Stimulated activated CD4-positive, alpha-beta T cell treated with anti-CD3 and anti-CD28 coated beads, Interleukin-1b, Interleukin-23, amount 100 ng/mL, for 1 hour (primary cell): ENCODE measurements at regions not wholly inside any gene's neighbourhood (a gene's known extent, or its start where the extent isn't known, plus 50 kb on each side); places are given as distances from the start of the nearest gene placed in this dataset.

Experiments
- DNase-seq, 2 donors: peaks; one replicate each; pipeline ENCODE4 v3.0.0-alpha.2; 2020; ENCODE audit warnings: low read depth in 2 of 2

DNA sequence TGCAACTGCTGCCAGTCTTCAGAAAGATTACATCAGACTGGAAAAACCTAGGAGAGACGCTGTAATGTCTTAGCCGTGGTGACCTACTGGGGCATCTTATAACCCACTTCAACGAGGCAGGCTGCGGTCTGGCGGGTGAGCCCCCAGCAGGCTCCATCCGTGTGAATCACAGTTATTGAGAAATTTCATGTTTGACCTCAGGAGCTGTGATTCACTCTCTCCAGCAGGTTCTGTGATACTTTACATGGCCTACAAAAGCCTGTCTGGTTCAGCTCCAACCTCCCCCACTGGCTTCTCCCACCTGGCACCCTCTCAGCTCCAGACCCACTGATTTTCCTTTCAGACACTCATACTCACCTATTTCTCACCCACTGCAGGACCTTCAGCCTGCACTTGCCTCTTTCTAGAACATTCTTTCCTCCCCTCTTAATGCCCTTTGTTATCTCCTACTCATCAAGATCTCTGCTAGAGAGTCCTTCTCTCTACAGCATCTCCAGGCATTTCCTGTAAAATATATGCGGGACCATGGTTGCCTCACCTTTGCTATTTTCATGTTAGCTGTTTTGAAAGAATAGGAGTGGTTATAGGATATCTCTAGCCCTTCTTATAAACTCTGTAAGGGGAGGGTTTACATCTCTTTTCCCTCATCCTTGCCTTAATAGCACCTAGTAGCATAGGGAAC is 227.9 kb downstream of the MAF start:
- DNase-seq, result no peak

DNA sequence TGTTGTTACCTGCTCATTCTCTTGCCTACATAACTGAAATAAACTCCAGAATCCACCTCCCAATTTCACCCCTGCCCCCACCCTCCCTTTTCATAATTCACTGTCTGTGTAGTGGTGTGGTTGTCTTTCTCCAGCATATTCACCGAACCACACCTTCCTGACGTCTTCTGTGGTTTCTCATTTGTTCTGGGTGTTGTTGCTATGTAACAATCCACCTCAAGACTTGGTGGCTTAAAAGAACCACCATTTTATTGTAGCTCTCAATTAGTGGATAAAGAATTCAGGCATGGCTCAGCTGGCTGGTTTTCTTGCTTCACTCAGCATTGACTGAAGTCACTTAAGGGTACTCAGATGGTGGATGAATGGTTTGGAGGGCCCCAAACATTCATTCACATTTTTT is 229.8 kb downstream of the MAF start:
- DNase-seq, result no peak

DNA sequence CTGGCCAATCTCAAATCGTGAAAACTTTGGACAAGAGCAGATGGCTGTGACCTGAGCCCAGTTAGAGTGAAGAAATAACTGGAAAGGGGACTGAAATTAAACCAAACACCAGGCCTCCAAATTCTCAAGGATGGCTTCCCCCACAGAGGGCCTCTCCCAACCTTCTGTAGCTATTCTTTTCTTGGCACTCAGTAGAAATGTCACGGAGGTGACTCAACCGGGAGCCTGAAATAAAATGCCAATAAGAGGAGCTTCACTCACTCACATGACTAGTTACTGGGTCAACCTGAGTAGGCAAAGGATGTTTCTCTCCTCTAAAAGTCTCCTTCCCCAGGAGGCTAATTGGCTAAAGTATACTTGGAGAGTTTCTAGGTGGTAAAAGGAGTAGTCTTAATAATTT is 230.7 kb downstream of the MAF start:
- no peak for DNase-seq

DNA sequence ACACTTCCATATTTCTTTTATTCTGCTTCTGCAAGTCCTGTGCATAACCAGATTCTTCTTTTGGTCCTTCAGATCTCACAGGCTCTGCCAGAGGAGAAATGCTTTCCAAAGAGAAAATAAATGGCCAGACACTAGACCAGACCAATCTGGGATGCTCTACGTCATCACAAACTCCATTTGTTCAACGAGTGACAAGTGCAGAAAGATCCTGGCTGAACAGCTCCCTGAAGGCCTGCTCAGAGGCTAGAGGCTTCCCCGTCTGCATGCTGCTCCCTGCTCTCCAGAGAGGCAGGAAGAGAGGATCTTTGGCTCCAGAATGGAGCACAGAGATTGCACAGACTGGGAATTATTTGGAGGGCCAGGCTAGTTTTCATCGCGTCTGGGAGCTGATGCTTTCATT is 232.7 kb downstream of the MAF start:
- no peak for DNase-seq

DNA sequence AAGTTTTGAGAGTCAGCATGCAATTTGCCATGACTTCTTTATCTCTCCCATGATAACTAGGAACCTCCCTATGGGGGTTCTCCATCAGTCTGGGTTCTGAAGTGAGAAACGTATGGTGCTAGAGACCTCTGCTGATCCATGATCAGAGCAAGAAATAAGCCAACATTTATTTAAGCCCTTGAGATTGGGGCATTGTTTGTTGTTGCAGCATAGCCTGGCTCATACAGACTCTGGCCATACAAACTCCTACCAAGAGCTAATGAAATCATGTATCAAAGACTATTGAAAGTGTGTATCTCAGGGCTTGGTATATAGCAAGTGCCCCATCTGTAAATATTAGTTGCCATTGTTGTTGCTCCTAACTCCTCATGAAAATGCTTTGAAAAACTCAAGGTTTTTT is 233.9 kb downstream of the MAF start:
- no peak for DNase-seq

DNA sequence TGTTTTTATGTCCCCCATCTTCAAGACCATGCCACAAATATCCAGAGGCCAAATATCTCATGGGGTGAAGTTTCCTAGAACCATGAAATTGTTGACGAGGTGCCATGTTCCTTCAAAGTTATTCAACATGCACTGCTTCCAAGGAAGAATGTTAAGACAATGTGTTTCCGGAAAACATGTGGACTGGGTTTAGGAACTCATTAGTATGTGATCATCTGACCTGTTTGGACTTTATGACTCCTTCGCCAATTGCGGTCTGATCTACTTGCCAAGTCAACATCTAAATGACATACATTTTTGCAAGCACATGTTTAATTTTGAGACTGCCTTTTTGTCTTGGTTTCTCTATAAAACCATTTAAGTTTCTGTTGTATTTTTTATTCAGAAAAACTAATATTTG is 234.8 kb downstream of the MAF start:
- no peak for DNase-seq

DNA sequence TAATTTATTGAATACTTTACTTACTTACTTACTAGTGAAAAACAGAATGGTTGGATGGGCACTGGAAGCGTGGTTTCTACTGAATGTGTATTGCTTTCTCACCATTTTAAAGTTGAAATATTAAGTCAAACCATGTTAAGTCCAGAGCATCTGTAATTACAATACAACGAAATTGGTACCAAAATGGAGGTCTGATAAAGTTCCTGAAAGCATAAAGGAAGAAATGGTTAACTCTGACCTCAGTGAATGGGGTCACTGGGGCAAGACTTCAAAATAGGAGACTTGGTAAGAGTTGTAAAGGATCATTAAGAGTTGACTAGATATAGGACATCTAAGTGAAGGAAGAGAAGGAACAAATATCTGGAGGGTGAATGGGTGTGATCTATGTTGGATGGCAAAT is 237.1 kb downstream of the MAF start:
- no peak for DNase-seq

DNA sequence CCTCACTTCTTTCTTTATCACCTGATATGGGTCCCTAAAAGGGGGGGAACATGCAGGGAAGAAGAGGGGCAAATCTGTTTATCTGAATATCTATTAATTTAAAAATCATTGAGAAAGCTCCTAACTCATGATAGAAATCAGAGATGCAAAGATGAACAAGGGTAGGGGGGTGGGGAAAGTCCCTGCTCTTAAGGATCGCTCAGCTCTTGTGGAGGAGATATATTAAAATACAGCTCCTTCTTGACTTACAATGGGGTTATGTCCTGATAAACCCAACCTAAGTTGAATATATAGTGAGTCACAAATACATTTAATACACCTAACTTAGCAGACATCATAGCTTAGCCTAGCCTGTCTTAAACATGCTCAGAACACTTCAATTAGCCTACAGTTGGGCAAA is 237.5 kb downstream of the MAF start:
- no peak for DNase-seq

DNA sequence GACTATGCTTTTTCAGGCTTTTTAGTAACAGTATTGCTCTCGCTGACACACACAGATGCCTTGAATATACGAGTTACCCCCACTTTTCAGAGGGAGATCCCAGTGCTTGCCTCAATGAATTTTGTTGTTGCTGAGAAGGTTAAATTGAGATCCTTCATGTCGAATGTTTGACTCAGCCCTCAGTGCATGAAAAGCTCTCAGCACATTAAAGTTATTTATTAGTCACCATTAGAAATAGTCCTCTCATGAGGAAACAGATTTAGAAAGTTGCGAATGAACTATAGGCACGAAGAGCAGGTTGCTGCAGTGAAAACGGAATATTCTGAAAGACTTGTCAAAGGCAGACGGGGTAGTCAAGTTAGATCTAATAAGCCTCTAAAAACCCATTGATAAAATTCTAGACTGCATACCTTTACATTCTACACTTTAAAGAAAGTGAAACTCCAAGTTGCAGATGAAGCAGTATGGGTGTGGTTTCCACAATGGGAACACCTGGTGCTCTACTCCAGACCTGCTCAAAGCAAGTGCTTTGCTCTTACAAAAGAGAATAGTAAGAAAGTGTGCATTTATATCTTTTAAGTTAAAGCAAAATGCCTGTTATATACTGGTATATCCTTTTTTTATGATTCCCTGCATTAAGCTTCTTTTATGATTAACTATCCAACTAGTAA is 238.1 kb downstream of the MAF start:
- no peak for DNase-seq

DNA sequence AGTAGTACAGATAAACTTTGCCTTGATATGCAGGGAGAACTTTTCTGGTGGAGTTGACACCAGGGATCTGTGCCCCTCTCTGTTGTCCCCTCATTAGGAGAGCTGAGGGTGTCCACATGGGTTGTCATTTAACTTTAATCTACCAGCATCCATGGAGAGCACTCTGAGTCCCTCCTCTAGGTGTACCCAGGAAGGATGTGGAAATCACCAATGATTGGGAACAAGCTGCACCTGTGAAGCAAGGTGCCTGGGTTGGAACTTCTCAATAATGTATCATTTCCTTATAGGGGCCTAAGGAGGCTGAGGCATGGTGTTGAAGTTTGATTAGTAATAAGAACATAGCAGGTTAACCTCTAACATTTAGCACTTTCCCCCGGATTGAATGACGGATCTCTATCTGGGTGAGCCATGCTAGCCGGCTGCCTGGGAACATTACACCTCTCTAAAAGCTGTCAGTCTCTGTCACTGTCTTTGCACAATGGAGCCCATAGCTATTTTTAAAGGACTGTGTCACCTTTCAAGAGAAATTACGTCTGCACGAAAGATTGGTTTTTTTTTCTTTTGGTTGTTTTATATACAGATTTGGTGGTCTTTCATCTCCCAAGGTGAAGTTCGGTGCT is 239.3 kb downstream of the MAF start:
- no peak for DNase-seq

DNA sequence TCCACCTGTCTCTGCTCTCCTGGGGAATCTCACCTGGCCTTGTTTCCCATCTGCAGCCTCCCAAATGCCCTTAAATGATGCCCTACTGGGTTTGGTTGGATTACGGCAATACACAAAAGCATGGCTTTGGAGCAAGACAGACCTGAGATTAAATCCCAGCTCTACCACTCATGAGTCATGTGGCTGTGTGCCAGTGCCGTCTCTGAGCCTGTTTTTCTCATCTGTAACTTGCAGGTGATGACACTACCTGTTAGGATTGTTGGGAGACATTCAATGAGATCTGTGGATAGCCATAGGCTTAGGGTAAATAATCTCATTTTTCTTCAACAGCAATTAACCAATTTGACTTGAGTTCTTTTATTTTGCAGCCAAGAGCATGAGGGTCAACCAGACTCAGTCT is 240.3 kb downstream of the MAF start:
- DNase-seq, result no peak

DNA sequence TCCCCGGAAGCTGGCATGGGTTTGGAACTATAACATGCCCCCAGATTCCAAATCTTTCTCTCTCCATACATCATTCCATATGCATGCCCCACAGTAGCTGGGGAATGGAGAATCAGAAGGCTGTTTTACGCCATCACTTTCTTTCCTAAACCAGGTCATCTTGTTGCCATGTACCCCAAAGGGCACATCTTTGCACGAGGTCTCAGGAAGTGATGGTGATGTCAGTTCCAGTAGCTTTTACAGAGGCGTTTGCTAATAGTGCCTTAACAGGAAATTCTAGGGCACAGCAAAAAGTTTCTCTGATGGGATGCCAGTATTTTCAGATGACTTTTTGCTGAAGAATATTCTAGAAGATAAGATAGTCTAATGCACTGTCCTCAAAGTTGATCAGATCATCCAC is 241.5 kb downstream of the MAF start:
- no peak for DNase-seq

DNA sequence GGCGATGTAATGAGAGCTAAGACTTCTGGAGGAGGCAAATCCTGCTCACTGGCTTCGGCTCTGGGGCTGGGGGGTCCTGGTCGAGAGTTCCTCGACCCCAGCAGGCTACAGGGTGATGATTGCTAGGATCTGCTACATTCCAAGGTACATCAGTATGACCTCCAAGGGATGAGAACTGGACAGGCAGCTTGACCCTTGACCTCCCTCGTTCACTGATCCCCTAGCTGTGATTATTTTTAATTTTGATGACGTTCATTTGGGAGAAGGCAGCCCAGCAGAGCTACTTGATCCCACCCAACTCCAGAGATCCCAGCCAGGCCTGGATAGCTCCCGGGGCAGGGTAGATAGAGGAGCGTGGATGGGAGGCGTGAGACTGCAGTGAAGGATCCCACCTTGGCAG is 242.3 kb downstream of the MAF start:
- no peak for DNase-seq

DNA sequence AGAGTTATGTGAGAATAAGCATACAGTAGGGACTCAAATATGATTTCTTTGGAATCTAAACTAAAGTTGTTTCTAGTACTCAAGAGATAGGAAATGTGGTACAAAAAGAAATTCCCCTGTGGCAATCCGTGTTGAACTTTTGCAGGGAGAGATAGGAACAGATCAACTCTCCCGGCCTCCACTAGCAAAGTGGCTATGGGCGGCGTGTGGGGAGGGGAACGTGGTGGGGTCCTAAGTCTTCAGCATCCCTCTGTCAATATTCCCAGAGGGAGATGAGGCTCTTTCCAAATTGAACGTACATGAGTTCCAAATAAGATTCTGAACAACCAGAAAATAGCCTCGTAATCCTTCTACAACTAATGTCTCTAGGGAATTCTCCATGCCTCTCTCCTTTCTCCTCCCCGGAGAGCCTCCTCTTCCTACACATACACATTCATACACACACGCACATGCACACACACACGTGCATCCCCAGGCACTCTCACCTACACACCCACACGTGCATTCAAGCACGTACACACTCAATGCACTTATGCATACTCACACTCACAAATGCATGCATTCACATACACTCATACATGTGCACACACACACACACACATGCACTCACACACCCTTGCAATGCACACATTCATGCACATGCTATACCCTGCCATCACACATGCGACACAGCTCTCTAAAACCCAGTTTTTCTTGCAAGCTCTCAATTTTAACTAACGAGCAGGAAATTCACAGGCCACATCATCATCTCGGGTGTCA is 244.8 kb downstream of the MAF start:
- no peak for DNase-seq

DNA sequence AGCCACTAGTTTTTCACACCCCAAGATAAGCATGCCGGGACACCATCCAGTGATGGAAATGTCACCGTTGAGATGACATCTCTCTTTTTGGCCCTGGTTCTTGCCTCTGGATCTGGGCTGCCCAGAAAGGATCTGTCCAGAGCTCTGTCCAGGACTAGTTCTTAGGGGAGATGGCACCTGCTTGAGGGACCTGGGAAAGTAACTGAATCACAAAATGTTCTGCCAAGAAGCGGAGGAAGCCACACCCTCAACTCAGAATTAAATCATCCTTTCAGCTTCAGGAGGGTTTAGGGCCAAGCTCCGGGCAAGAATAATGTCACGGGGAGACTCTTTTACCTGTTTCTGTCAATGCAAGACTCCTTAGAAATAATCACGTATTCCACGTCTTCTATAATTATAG is 248.6 kb downstream of the MAF start:
- no peak for DNase-seq

DNA sequence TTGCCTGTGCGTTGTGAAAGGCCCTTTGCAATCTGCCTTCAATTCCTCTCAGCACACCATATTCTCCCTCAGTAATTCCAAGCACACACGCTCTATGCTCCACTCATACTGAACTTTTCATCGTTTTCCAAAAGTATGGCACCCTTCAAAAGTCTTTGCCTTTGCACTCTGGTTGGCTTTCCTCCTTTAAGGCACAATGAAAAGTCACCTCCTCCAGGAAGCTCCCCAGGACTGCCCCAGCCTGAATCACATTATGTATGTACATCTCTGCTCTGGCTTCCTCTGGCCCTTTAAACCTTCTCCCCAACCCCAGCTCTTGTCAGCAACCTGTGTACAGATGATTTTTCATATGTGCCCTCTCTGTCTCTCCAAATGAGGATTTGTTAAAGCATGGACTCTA is 250.7 kb downstream of the MAF start:
- DNase-seq, result no peak

DNA sequence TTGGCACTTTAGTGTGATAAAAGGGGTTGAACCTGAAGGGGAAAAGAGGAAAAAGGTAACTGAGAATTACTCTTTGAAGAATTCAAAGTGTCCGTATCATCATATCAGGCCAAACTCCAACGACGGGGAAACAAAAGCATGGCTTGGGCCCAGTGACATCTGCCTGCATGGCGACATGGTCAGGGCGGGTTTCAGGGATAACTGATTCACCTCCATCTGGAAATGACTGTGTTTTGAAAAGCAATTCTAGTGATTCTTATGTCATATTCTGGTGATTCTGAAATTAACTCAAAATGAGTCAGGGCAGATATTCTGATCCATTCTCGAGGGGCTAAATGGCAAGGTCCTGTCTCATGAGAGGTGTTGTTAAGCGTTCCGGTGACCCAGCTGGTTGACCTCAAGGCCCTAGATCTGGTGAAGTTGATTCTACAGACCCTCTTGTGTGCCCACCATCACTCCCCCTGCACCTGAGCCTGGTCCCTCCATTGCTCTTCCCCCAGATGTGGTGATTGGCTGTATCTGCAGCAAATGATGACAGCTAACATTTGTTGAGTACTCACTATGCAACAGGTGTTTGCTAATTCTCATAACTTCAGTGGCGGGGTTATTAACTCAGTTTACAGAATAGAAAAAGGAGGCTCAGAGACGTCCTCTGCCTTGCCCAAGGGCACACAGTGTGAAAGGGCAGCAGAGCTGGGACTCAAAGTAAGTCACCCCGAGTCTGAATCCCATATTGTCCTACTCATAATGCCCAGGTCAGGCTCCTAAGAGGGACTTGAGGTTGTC is 251.8 kb downstream of the MAF start:
- DNase-seq, result no peak

DNA sequence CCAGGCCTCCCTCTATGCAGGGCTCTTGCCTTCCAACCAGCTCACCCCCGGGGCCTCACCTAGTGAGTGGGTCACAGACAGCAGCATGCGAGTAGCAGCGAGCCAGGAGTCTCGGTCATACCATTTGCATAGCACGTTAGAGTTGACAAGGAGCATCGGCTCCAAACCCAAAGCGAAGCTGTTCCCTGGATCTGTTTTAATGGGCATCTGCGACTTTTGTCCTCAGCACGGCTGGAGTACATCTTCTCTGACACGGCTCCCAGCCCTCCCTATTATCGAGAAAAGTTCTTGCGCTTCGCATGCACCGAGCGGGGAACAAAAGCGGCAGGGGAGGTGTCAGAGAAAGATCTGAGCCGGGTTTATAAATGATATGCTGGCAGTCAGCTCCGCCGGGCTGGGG is 253.3 kb downstream of the MAF start:
- no peak for DNase-seq

DNA sequence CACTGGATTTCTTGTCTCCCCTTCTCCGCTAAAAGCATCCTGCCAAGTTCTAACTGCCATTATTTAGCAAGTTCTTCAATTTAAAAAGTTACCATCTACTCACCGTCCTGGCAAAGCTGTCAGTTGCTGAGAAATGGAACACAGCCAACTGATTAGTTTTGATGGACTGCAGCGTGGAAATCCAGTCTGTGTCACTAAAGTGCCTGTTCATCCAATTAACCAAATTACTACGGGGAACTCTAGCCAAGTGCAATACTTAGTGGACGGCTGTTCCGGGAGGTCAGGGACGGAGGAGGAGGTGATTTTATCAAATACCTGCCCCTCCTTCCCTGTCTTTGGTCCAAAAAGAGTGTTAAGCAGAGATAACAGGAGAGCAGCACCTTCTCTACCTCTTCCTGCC is 260.7 kb downstream of the MAF start:
- DNase-seq, result no peak

DNA sequence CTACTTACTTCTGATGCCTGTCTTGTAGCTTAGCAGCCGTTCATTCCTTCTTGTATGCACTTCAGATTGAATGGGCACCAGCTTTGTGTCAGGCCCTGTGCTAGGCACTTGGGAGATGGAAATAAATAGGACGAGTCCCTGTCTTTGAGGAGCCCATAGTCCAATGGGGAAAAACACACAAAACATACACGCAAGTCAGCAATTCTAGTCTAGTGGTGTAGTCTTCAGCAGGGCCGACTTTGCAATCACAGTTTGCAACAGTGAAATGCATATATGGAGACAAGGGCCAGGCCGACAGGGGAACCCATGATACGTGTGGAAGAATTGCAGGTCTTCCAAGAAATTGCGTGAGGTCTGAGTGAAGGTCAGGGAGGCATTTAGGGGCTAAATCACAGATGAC is 262.6 kb downstream of the MAF start:
- DNase-seq, result no peak

DNA sequence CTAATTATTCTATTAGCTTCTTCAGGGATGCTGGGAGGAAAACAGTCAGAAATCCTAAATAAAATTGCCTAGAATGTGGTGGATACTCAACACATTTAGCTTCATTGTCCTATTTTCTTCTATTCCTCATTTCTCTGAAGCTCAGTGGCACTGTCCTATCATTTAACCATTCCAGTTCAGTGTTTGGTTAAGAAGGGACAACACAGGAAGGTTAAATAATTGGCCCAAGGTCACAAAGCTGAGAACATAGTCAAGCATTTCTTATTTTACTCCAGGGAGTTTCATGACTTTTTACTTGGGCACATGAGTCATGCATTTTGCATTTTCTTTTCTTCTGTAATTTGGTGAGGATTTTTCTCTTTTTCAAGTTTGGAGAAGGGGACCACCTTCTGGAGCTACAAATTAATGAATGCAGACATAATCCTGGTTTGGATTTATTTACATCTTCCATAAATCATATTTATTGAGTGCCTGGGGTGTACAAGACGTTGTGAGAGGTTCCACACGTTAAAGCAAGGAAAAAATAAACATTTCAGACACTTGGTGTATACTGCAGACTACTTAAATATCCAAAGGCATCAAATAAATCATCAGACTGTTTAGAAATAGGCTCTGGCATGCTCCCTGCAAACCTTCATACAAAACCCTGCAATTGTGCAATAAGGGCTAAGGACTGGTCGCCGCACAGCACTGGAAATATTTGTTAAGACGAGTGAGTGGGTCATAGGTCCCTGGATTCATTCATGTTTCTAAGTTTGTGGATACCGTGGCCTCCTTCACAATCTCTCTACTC is 263.9 kb downstream of the MAF start:
- DNase-seq, result no peak
